ENCODE measurements at regions not wholly inside any gene's neighbourhood (a gene's known extent, or its start where the extent isn't known, plus 50 kb on each side); places are given as distances from the start of the nearest gene placed in this dataset.

GRCh38 chr12:19884021-19884492 is 444.8 kb downstream of the AEBP2 start:
- no peak for DNase-seq

DNA sequence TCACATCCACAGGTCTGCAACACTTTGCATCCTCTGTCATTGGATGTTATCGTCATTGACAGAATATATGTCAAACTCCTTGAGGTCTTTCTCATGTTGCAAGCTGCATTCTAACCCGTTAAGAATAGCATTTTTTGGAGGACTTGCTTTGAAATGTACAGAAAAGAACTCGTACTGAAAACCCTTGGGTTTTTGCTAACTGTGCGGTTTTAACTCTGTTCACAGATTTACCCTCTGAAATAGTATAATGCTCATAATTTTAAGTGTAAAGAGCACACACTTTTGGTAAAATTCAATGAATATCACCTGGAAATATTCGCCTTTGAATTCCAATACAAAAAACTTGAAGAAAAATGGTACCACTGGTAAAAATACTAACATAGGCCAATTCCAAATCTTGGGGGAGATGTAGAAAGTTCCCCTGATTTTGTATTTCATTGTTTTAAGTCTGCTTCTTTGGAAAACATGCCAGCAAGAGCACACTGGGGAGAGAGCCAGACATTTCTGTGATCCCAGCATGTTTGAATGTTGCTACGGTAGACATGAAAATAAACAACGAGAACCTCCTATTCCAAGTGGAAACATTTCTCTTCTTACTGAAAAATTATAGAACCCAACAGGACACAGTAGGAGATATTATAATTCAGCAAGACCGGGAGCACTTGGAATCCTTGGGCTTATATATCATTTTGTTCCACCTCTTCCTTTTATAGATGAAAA is 446.0 kb downstream of the AEBP2 start:
- DNase-seq, result no peak

GRCh38 chr12:19886065-19886464 is 446.8 kb downstream of the AEBP2 start:
- DNase-seq, result no peak

- no peak for DNase-seq
These were observed 447.4 kb downstream of the AEBP2 start for GRCh38 chr12:19886639-19887064.

- no peak for DNase-seq
These were observed 450.7 kb downstream of the AEBP2 start for GRCh38 chr12:19890024-19890423.

DNA sequence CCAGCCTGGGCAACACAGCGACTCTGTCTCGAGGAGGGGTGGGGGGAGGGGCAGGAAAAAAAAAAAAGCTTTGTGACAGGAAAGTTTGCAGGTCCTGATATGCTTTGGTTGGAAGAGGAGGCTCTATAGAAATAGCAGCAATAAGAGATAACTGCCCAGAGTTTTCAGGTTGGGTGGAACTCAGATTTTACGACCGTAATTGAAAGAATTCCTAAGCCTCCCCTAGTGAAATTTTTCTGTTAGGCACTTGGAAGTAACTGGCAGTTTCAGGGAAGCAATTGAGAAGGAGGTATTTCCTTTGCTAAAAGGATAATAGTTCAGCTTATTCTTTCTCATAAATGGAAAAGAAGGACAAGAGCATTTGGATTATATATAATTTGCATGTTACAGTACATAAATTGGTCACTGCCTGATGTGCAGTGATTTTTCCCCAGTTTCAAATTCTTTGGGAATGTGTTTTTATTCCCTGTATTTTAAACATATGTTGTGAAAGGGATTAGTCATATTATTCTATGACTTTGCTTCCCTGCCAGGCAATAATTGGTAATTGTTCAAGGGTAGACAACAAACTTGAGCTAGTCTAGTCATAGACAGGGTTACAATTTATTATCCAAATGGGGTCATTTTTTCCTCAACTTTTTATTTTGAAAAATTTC is 452.8 kb downstream of the AEBP2 start:
- no peak for DNase-seq

DNA sequence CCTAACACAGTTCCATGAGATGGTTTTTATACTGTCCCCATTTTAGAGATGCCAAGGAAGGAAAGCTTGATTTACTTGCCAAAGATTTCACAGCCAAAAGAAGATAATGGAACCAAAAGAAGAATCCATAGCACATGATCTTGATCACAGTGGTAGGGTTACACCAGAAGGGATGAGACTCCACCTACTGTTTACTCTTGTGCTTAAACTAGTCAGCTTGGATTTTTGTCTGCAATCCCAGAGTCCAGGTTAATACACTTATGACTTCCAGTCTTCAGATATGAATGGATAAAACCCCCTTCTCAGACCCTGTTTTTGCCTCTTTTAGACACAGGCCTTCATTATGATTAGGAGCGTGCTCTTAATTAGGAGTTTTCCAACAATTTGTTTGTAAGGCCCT is 454.2 kb downstream of the AEBP2 start:
- no peak for DNase-seq

- no peak for DNase-seq
These were observed 454.8 kb downstream of the AEBP2 start for GRCh38 chr12:19894050-19894449.

GRCh38 chr12:19894803-19895202 is 455.5 kb downstream of the AEBP2 start:
- DNase-seq, result no peak

DNA sequence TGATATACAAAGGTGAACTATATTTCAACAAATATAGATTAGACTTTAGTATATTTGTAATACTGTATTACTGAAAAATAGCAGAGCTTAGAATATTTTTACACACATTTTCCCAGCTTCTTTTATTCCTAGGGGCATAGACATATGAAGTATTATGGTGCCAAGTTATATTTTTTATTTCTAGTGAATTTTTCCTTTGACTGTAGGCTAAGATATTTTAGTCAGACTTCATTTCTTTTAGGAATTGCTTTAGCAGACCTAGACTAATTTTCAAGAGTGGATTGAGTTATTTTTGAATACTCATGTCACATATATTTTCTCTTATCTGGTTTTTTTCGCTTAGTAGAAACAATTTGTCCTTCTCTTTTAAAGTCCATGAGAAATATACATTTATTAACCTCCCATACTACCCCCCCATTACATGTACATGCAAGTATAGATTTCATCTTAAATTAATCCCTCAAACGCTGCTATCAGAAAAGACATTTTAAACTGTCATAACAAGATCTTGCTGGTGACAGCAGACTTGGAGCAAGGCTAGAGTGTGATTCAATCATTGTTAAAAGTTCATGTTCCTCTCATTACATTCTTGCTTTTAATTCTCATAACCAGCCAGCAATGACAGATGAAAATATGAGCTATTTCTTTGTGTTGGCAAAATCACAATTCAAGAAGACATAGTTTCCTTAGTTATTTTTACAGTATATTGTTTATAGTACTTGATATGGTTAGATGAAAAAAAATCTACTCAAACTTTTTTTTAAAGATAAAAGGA is 456.1 kb downstream of the AEBP2 start:
- no peak for DNase-seq

DNA sequence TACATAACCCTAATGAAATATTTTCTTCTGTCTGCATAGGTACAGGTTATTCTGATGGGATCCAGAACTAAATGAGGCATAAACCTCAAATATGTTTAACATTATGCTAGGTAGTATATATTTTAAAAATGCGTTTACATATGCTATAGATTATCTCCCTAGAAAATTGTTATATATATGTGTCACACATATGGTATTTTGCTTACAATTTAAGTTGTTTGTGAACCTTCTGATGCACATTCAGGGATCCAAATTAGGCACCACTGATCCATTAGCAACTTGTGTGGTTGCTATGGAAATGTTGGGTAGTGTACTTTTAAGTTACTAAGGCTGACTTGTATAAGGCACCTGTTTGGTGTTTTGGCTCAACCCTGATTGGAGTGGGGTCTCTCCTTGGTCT is 456.7 kb downstream of the AEBP2 start:
- DNase-seq, result no peak

DNA sequence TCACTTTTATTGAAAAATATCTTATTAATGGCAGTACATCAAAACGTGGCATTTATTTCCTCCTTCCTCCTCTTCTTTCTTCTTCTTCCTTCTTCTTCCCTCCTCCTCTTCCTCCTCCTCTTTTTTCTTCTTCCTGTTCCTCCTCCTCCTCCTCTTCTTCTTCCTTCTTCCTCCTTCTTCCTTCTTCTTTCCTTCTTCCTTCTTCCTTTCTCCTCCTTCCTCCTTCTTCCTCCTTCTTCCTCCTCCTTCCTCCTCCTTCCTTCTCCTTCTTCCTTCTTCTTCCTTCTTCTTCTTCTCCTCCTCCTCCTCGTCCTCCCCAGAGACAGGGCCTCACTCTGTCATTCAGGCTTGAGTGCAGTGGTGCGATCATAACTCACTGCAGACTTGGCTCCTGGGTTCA is 457.2 kb downstream of the AEBP2 start:
- DNase-seq, result no peak

- DNase-seq, result no peak
These were observed 458.7 kb downstream of the AEBP2 start for GRCh38 chr12:19897900-19898408.

- DNase-seq, result no peak
These were observed 462.5 kb downstream of the AEBP2 start for GRCh38 chr12:19901841-19902240.

DNA sequence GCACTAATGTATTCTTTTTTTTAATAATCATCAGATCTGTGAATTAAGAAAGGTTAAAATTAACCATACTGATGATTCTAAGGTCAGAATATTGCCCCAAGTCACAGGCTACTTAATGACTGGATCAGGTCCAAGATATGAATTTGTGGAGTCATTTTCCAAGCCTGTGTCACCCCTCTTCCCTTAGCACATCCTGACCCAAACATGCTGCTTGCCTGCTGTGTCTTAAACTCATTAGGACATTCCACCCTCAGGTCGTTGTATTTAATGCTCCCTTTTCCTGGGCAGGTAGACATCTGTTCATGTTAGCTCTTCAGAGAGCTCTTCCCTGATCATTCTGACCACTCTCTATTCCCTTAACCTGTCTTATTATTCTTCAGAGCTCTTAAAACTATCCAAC is 463.5 kb upstream of the PDE3A start:
- DNase-seq, result no peak

DNA sequence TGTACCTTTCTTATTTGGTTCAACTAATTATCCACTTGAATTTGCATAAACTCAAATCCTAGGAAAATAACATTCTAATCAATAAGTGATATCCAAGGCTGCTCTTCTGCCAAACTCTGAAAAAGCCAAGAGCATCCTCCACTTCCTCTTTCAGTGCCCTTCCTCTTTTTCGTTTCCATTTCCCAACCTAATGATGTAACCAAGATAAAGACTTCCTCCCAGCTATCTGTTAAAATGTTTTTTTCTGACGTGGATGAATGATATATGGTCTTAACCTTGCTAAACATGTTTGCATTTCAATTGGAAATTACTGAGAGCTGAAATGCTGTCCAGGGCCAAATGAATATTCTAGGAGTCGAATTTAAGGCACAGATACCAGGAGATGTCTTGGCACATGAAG is 459.5 kb upstream of the PDE3A start:
- no peak for DNase-seq

GRCh38 chr12:19909418-19909817 is 458.9 kb upstream of the PDE3A start:
- DNase-seq, result no peak

- no peak for DNase-seq
These were observed 457.7 kb upstream of the PDE3A start for GRCh38 chr12:19910681-19911080.

GRCh38 chr12:19912991-19913390 is 455.3 kb upstream of the PDE3A start:
- DNase-seq, result peak; percentile 5

GRCh38 chr12:19915392-19916195 is 452.7 kb upstream of the PDE3A start:
- peak; percentile 91 for DNase-seq

GRCh38 chr12:19916196-19916753 is 452.1 kb upstream of the PDE3A start:
- peak; percentile 66 for DNase-seq

DNA sequence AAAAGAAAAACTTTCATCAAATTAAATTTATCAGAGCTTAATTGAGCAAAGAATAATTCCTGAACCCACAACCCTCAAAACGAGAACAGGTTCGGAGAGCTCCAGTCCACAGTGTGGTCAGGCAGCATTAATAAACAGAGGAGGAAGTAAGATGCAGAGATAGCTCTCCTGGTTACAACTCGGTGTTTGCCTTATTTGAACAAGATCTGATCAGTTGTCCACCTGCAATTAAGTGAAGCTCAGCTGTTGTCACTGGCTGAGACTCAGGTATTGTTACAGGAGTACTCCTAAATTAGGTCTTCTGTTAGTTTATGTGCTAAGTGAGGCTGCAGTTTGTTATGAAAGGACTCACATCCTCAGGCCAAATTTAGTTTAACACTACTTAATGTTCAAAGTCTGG is 451.4 kb upstream of the PDE3A start:
- DNase-seq, result peak; percentile 35
